Transverse colon (tissue), 4 donors: ENCODE measurements at regions not wholly inside any gene's neighbourhood (a gene's known extent, or its start where the extent isn't known, plus 50 kb on each side); places are given as distances from the start of the nearest gene placed in this dataset.
"Not testable (repeated sequence)": the region's sequence is repeated elsewhere in the genome, so short reads cannot be mapped to it uniquely, and the experiment has no call there.

Experiments
- POLR2A ChIP-seq: fragments of 450-650 bp; IDR thresholded peaks from one replicate; pipeline ENCODE4 v1.6.1; 2016; ENCODE audit warnings: antibody characterized with exemption, mild to moderate bottlenecking, moderate library complexity
- POLR2AphosphoS5 ChIP-seq, 3 donors: sonication (generic); formaldehyde crosslinking; IDR thresholded peaks; one replicate each; pipeline ENCODE4 v1.6.1; 2016; ENCODE audit warnings: antibody characterized with exemption in 3 of 3
- TF ChIP-seq, protein P1 (sequence below), 5 experiments: fragments of 200-600 bp in 3 of 5; fragments of 450-650 bp in 2 of 5; sonication (generic) in 3 of 5; IDR thresholded peaks; 1 replicate in 2 of 5; 2 replicates in 3 of 5; pipeline ENCODE4 v1.5.1; 2016 to 2017; ENCODE audit warnings: antibody characterized with exemption in 5 of 5, inconsistent platforms in 3 of 5, mild to moderate bottlenecking in 2 of 5, moderate library complexity in 1 of 5

DNA sequence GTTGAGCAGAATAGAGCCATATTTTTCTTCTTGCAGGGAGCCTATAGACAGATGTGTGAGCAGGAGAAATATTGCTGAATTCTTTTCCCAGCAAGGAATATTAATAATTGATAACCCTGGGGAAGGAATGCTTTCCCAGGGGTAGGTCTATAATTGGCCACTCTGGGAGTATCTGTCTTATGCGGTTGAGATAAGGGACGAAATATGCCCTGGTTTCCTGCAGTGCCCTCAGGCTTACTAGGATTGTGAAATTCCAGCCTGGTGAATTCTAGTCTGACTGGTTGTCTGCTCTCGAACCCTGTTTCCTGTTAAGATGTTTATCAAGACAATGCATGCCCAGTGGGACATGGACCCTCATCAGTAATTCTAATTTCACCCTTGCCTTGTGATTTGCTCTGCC, 317.7 kb downstream of the NEK10 start:
- TF ChIP-seq POLR2AphosphoS5 (IDR thresholded peaks at IDR 0.05); POLR2A: not testable (repeated sequence)
- TF ChIP-seq, protein P1, sequence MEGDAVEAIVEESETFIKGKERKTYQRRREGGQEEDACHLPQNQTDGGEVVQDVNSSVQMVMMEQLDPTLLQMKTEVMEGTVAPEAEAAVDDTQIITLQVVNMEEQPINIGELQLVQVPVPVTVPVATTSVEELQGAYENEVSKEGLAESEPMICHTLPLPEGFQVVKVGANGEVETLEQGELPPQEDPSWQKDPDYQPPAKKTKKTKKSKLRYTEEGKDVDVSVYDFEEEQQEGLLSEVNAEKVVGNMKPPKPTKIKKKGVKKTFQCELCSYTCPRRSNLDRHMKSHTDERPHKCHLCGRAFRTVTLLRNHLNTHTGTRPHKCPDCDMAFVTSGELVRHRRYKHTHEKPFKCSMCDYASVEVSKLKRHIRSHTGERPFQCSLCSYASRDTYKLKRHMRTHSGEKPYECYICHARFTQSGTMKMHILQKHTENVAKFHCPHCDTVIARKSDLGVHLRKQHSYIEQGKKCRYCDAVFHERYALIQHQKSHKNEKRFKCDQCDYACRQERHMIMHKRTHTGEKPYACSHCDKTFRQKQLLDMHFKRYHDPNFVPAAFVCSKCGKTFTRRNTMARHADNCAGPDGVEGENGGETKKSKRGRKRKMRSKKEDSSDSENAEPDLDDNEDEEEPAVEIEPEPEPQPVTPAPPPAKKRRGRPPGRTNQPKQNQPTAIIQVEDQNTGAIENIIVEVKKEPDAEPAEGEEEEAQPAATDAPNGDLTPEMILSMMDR (IDR thresholded peaks at IDR 0.05): not testable (repeated sequence)
